NOMO-1 treated with DMSO at 0.1 percent for 48 hours (cell line): ENCODE measurements at regions not wholly inside any gene's neighbourhood (a gene's known extent, or its start where the extent isn't known, plus 50 kb on each side); places are given as distances from the start of the nearest gene placed in this dataset.
"Not testable (repeated sequence)": the region's sequence is repeated elsewhere in the genome, so short reads cannot be mapped to it uniquely, and the experiment has no call there.

Experiments used
- DNase-seq: peaks from one replicate; lab custom pipeline; 2025; ENCODE audit not compliant: unreplicated experiment; lab: John Stamatoyannopoulos, UW

DNA sequence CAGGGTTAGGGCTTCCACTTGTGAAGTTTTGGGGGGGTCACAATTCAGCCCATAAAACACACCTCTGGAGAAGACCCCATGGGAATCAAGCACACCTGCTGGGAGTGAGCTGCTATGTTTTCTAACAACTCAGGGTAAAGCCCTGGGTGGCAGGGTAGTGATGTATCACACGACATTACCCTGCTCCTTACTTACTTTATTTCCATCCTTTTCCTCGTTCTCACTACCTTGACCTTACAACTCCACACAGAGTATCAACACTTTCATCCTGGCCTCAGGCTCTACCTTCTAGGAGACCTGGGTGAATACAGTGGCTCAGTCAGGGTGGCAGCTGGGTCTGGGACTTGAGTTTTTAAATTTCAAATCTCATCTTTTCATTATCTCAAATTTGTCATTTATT, 290.3 kb downstream of the CYRIA start:
- no peak for DNase-seq

DNA sequence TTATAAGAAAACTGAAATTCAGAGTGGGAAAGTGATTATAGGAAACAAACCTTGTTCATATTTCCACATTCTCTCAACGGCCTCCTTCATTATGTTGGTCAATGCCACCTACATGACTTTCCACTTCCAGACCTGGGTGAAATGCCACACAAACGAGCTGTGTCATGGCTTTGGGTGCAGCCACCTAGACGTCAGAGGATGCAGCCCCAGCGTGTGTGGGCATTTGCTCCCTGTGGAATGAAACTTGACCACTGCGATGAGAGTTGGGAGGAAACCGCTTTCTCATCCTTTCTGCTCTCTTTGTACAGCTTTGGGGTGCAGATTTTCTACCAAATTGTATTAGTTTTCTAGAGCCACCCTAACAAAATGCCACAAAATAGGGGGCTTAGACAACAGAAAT, 291.0 kb downstream of the CYRIA start:
- no peak for DNase-seq

DNA sequence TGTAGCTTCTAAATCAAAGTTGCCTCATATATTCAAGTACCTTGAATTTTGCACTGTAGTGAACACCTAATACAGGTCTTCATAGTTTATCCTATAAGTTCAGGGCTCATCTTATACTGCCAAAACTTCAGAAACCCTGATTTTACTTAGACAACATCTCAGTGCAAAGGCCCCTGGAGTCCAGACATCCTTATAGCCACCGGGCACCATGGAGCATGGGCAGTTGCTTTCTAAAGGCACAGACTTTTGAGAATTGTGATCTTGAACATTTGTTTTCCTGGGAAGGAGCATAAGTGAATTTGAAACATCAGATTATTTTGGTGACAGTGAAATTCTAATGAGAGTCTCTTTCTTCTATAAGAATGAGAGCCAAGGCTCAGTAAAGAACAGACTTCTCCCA, 292.3 kb downstream of the CYRIA start:
- no peak for DNase-seq

DNA sequence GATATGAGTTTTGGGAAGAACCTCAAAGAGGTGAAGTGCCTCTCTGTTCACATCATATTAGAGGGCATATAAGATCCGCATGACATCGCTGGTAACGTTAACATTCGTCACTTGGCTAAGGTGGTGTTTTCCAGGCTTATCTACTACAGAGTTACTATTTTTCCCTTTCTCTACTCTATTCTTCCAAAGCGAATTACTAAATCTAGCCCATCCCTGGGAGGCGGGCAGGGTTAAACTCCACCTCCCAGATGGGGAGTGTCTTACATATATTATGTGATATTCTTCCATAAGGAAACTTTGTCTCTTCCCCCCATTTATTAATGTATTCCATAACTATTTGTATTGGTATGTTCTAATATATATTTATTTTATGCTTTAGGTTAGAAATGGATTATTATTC, 293.9 kb downstream of the CYRIA start:
- DNase-seq, result no peak

DNA sequence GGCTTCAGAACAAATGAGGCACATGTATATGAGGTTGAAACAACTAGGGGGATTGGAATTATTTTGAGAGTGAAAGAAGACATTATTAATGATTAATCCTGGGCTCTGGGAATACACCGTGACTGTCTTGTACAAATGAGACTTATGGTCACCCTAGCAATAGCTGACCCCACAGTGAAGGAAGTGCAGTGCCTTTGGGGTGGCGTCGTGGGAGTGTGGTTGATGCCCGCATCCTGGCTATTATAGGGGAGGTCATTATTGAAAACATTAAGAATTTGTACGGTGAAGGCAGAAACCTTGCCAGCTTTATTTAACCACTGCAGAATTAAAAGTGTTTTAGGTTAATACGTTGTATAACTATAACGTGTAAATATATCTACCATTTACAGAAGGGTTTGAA, 296.7 kb downstream of the CYRIA start:
- no peak for DNase-seq

DNA sequence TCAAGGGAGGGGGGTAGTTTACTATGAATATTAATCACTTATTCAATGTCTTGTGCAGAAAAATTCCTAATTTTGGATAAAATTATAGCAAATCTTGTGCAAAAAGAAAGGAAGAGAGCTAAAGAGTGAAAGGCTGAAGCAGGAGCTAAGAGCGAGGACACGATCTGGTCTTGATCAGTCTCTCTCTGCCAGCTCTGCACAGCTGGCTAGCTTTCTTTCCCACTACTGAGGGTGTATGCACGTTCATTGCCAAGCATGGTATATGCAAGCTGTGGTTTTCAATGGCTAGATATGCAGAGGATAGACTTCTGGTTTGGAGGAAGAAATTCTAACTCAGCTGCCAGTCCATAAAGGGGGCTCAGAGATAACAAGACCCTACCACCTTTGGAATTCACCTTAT, 297.3 kb downstream of the CYRIA start:
- no peak for DNase-seq

DNA sequence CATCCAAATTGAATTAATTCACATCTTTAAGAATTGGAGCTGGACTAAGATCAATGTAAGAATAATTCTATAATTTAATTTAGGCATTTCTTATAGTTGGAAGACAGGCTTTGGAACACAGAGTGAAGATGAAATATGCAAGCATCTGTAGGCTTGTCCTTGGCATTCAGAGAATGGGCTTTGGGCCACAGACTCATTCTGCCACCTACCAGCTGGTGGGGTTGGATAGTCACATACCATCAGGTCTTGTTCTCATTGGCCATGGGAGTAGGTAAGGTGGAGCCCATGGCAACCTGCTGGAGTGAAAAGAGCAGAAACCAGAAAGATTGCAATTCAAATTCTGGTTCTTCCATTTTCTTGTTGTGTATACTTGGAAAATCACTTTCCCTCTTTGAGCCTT, 300.3 kb downstream of the CYRIA start:
- DNase-seq, result no peak

DNA sequence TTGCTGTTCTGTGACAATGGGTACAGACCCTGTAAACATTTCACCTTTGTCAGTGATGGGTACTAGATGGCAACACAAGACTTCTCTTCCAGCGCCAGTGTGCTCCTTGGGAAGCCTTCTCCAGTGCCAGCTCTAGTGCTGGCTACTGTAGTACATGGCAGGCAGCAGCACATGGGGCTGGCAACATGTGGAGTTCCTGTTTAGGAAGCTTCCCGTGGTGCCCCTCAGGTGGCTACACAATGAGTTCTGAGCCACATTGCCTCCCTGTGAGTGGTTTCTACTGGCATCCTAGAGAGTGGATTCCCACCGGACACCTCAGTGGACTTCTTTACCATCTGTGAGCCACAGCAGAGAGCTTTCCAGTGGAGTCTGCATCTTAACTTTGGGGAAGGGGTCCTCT, 302.1 kb downstream of the CYRIA start:
- no peak for DNase-seq

DNA sequence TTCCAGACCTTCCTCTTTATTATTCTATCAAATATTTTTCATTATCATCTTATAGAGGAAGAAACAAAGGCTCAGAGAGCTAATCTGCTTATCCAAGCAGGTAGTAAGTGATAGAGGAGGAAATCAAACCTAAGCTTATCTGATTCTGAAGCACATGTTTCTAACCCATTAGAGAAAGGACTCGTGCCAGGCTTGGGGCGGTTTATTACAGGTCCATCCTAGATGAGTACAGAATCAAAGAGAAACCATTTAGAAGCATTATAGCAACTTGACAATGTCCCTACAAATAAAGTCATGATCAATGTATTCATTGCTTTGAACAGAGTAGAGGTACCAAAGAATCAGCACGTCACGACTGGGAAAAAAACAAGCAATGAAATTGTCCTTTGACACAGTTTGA, 303.0 kb downstream of the CYRIA start:
- no peak for DNase-seq

DNA sequence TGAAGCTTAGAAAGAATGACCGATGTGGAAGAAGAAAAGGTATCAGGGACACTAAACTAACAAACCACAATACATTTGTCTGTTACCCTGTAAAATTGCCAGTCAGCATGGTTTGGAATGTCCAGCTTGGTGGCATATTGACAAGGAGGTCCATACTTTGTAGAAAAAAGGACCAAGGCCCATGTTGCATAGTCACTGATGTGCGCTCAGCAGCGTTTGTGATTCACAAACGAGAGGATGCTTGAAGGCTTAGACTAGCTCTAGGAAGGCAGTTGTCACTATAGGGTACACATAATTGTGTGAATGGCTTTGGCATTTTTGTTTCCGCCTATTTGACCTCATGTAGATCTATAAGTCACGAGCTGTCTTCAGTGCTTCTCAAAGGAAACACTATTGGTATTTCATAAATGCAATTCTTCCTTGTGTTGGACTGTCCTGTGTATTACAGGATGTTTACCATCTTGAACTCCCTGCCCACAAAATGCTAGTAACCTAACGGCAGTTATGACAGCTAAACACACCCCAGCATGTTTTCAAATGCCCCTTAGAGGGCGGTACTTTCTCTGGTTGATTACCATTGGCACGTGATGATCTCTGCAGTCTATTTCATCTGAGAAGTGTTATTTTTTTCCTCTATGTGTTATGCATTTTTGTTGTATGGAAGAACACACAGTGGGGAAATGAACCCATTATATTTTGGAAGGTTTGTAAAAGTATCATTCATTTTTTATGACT, 304.2 kb downstream of the CYRIA start:
- DNase-seq, result no peak

DNA sequence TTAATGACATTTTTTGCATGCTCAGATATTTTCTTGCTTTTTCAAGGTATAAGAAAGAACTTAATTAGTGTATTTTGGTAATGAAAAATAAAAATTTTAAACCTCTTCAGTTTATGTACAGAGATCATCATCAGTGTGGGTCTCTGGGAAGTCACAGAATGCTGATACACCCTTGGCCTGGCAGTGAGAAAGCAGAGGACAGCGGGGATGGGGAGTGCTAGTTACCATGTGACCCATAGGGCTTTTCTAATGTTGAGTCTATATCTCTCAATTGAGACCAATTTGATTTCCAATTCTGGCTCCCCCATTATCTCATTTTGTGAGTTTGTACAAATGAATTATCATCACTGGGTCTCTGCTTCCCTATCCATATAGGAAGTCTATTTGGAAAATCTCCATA, 305.7 kb downstream of the CYRIA start:
- DNase-seq, result no peak

DNA sequence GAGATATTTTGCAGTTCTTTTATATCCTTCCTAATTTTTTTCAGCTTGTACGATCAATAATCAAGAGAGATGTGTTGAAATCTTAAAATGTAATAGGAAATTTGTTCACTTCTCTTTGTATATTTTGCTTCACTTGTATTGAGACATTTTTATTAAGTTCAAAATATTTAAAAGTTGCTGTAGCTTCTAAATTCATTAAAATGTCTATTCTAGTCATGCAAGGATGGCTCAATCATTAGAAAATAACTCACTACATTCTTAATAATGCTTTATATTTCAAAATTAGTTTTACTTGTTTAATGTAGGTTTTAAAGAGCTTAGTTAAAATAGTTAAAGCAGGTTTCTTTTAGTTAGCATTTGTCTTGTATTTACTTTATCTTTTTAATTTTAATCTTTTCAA, 308.4 kb downstream of the CYRIA start:
- DNase-seq, result no peak

DNA sequence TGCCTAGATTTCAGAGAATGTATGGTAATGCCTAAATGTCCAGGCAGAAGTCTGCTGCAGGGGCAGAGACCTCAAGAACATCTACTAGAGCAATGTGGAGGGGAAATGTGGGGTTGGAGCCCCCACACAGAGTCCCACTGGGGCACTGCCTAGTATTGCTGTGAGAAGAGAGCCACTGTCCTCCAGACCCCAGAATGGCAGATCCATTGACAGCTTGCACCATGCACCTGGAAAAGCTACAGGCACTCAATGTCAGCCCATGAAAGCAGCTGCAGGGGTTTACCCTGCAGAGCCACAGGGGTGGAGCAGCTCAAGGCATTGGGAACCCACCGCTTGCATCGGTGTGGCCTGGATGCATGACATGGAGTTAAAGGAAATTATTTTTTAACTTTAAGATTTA, 314.1 kb downstream of the CYRIA start:
- DNase-seq, result no peak

DNA sequence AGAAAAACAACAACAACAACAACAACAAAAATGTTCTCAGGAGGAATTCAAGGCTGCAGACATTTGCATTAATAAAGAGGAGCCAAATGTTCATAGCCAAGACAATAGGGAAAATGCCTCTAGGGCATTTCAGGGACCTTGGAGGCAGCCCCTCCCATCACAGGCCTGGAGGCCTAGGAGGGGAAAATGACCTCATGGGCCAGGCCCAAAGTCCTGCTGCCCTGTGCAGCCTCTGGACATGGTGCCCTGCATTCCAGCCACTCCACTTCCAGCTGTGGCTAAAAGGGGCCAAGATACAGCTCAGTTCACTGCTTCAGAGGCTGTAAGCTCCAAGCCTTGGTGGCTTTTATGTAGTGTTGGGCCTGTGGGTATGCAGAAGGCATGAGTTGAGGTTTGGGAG, 314.5 kb downstream of the CYRIA start:
- DNase-seq, result no peak

DNA sequence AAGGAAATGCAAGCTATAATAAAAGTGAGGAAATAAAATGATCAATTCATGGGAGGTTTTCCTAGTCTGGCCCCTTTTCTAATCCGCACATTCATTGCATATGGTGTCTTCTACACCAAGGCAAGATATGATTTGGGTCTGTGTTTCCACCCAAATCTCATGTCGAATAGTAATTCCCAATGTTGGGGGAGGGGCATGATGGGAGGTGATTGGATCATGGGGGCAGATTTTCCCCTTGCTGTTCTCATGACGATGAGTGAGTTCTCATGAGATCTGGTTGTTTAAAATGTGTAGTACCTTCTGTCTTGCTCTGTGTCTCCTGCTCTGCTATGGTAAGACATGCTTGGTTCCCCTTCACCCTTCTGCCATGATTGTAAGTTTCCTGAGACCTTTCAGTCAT, 315.4 kb downstream of the CYRIA start:
- no peak for DNase-seq

DNA sequence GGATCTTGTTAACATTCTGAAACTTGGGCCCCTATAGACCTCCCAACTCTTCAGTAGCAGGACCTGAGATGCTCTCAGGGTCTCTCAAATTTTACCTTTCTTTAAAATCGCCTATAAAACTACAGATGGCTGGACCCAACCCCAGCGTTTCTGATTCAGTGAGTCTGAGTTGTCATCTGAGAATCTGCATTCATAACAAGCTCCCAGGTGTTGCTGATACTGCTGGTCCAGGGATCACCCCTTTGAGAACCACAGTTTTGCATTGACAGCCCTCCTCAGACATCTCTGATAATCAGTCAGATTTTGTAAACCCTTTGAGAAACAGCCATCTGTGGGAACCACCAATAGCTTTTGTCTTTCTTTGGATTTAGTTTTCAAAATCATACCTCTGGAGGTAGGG, 315.8 kb downstream of the CYRIA start:
- DNase-seq, result no peak

DNA sequence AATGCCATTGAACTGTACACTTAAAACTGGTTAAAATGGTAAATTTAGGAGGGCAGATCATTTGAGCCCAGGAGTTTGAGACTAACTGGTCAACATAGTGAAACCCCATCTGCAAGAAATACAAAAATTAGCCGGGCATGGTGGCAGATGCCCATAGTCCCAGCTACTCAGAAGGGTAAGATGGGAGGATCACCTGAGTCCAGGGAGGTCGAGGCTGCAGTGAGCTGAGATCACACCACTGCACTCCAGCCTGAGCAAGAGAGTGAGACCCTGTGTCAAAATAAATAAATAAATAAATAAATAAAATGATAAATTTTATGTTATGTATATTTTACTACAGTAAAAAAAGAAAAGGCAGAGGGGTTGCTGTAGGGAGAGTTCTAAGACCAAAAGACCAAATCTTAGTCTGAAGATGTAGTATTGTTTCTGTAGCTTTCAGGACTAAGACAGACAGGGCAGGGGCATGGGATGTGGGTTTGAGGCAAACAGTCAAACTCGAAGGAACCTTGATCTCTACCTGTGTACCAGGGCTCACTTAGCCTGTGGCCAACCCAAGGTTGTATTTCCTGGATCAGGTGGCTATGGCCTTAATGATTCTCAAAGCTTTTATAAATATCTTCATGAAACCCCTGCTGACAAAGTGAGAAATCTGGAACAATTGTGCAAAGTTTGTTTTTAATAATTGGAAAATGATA, 316.7 kb downstream of the CYRIA start:
- DNase-seq, result no peak

DNA sequence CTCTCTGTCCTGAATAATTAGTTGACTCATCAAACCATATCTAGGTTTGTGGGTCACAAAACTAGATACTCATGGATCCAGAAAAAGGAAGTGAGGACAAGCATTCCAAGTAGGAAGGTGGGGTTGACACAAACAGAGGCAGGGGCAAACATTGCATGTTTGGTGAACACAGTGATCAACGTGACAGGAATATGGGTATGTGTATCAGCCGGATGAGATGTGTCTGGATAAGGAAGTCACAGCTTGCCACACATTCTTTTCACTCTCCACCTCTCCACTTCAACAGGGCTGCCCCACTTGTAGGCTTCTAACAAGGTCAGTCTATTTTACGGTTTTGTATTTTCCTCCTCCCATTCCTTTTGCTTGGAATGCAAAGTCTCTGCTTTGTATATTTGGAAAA, 319.0 kb downstream of the CYRIA start:
- DNase-seq, result no peak

DNA sequence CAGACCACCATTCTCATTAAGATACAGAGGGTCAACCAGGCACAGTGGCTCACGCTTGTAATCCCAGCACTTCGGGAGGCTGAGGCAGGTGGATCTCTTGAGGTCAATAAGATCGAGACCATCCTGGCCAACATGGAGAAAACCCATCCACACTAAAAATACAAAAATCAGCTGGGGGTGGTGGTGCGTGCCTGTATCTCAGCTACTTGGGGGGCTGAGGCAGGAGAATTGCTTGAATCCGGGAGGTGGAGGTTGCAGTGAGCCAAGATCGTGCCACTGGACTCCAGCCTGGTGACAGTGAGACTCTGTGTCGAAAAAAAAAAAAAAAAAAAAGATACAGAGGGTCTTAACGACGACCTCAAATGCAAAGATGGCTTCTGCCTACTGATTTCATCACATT, 320.4 kb downstream of the CYRIA start:
- not testable (repeated sequence) for DNase-seq

DNA sequence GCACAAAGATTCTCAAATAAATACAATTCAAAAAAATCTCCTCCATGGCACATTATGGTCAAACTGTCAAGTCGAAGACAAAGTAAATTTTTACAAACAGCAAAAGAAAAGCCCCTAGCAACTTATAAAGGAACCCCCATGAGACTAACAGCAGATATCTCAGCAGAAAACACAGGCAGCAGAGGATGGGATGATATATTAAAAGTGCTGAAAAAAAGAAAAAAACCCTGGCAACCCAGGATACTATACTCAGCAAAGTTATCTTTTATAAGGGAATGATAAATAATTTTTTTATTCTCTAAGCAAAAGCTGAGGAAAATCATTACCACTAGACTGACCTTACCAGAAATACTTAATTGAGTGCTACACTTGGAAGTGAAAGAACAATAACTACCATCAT, 326.4 kb downstream of the CYRIA start:
- no peak for DNase-seq

DNA sequence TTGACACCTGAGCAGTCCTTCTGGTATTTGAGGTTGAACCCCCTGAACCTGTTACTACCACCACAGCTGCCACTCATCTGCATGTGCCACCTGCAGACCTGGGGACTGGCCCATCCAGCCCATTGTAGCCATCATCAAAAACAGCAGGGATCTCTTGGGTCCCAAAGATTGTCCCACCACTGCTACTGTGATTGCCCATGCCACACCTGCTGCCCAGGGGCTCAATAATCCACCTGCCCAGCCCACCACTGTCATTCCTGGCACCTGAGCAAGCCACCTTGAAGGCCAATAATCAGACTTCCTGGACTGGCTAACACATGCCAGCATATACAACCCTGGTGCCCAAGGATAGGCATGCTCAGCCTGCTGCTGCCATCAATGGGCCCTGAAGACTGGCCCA, 327.6 kb downstream of the CYRIA start:
- DNase-seq, result no peak

DNA sequence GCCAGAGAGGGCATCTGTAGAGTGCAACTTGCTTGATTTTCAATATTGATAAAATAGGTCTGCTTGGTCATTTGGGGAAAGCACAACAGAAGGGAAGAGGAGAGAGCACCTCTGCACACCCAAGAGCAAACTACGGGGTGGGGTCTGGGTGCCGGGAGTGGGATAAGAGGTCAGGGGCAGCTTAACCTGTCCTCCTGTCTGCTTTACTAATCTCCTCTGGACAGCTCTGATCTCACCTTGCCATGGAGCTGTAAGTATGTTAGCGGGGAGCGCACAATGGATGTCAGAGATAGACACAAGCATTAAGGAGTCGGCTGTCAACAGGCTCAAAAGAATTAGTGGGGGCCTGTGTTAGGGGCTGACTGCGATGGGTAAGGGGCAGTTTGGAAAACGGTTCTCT, 328.7 kb downstream of the CYRIA start:
- no peak for DNase-seq

DNA sequence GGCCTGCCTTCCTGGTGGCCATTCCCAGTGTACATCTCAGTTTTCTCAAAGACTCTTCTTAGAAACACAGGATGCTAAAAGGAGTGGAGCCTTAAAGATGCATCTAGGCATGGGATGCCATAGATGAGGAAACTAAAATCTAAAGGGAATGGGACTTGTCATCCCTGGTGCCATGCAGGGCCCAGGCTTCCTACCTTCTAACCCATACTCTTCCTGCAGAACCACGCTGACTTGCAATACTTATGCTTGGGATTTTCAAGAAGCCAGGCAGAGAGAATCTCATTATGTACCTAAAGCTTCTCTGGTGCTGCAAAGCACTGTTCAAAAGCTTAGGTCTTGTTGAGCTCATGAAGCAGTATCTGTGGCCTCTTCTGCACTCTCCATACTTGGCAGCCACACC, 329.1 kb downstream of the CYRIA start:
- no peak for DNase-seq
